Nephron (organoid): ENCODE measurements at regions not wholly inside any gene's neighbourhood (a gene's known extent, or its start where the extent isn't known, plus 50 kb on each side); places are given as distances from the start of the nearest gene placed in this dataset.
A peak's percentile ranks its signal among the peaks of the same experiment; 100 is the strongest.

Experiments
- H3K27ac Mint-ChIP-seq, 3 experiments: 2 replicates each; pipeline ENCODE4 v1.8.0; 2020; ENCODE audit warnings: mixed read lengths in 3 of 3, mild to moderate bottlenecking in 2 of 3, moderate library complexity in 1 of 3
- H3K27me3 Mint-ChIP-seq: 2 replicates; pipeline ENCODE4 v1.8.0; 2021; ENCODE audit warnings: low read depth, mild to moderate bottlenecking, moderate library complexity, mixed read lengths
- H3K36me3 Mint-ChIP-seq: 2 replicates; pipeline ENCODE4 v1.8.0; 2020; ENCODE audit warnings: low read depth, mixed read lengths
- H3K4me1 Mint-ChIP-seq: 2 replicates; pipeline ENCODE4 v1.8.0; 2020; ENCODE audit warnings: mixed read lengths
- H3K4me3 Mint-ChIP-seq, 3 experiments: 2 replicates each; pipeline ENCODE4 v1.8.0; 2020; ENCODE audit warnings: mild to moderate bottlenecking in 3 of 3, mixed read lengths in 3 of 3, moderate library complexity in 2 of 3
- H3K9me3 Mint-ChIP-seq: 2 replicates; pipeline ENCODE4 v1.8.0; 2020; ENCODE audit warnings: mixed read lengths
- TF ChIP-seq, protein P1 (sequence below), 3 experiments: fragments of 200-600 bp; sonication (generic); IDR thresholded peaks; one replicate each; pipeline ENCODE4 v1.5.0; 2021; ENCODE audit warnings: antibody characterized with exemption in 3 of 3; ENCODE audit not compliant: unreplicated experiment in 3 of 3

DNA sequence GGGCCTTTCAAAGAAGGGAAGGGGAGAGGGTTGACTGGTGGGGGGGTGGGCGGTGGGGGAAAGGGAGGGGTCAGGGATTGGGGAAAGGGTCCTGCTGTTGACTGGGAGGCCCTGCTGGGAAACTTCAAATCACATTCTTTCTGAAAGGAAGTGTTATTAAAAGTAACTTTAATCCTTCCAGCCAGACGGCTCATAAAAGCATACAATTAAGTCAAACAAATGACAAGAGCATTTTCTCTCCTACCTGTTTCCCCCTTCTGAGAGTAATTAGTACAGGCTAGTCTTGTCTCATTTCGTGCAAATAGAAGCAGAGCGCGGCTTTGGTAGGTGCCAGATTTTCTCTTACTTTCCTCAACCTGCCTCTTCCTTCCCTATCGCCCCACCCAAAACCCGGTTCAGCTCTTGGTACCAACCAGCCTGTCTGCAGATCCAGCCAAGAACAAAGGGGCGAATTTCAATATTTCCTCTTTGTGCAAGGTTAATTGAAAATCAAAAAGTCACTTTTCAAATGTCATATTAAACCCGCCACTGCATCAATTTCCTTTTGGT is 2112.6 kb upstream of the PIK3C3 start:
- TF ChIP-seq, protein P1, sequence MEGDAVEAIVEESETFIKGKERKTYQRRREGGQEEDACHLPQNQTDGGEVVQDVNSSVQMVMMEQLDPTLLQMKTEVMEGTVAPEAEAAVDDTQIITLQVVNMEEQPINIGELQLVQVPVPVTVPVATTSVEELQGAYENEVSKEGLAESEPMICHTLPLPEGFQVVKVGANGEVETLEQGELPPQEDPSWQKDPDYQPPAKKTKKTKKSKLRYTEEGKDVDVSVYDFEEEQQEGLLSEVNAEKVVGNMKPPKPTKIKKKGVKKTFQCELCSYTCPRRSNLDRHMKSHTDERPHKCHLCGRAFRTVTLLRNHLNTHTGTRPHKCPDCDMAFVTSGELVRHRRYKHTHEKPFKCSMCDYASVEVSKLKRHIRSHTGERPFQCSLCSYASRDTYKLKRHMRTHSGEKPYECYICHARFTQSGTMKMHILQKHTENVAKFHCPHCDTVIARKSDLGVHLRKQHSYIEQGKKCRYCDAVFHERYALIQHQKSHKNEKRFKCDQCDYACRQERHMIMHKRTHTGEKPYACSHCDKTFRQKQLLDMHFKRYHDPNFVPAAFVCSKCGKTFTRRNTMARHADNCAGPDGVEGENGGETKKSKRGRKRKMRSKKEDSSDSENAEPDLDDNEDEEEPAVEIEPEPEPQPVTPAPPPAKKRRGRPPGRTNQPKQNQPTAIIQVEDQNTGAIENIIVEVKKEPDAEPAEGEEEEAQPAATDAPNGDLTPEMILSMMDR (IDR thresholded peaks at IDR 0.05; ENCODE audit: unreplicated experiment in 3 of 3) = no peak
- Mint-ChIP-seq H3K4me3 (peak overlapping the region; percentile 88 to 92 (median 89)), H3K36me3 (no peaks in the 10 kb centered on the region), H3K27ac (peak overlapping the region; percentile 76 to 96 (median 83)), H3K4me1 (peaks cover 68% of the 10 kb centered on the region), H3K9me3 (no peaks in the 10 kb centered on the region), H3K27me3 (no peaks in the 10 kb centered on the region)

DNA sequence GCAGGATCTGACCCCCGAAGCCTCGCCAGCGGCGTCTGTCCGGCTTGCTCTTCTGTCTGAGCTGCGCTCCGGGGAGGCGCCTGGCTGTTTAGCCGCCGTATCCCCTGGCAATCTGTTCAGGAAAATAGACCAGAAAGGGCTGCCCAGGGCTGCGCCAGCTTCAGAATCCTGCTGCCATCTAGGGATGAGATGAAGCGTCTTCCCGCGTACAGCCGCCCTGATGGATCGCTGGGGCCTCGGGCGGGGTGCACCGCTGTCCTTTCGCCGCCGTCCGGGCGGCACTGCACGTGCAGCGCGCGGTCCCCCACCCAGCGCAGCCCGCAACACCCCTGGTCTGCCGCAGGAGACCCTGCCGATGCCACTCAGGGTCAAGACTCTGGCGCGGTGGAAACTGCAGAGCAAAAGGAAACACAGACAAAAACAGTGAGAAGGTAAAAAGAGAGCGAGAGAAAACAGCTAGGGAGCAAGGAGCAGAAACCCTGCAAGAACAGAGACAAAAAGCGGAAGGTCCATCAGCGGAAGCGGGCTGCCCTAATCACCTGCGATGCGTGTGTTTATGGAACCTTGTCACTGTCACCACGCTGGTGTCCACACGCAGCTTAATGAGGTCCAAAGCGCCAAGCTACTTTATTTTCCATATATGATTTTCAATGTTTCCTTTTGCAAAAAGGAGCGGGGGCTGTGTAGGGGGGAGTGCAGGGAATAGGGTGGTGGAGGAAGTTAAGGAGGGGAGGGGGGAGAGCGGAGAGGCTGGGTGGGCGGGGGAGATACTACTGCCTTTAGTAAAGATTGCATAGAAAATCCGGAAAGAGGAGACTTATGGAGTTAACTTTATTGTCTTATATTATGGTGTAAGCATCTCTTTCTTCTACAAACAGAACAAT is 2113.3 kb upstream of the PIK3C3 start:
- H3K4me3 Mint-ChIP-seq = peak overlapping the region; percentile 88 to 92 (median 89)
- no peaks in the 10 kb centered on the region for H3K27me3 Mint-ChIP-seq
- no peaks in the 10 kb centered on the region for H3K9me3 Mint-ChIP-seq
- no peaks in the 10 kb centered on the region for H3K36me3 Mint-ChIP-seq
- H3K4me1 Mint-ChIP-seq = peaks cover 68% of the 10 kb centered on the region
- TF ChIP-seq, protein P1 (IDR thresholded peaks at IDR 0.05; ENCODE audit: unreplicated experiment in 3 of 3) = peak; percentile 57 to 61 (median 60)
- peak overlapping the region; percentile 76 to 96 (median 83) for H3K27ac Mint-ChIP-seq

DNA sequence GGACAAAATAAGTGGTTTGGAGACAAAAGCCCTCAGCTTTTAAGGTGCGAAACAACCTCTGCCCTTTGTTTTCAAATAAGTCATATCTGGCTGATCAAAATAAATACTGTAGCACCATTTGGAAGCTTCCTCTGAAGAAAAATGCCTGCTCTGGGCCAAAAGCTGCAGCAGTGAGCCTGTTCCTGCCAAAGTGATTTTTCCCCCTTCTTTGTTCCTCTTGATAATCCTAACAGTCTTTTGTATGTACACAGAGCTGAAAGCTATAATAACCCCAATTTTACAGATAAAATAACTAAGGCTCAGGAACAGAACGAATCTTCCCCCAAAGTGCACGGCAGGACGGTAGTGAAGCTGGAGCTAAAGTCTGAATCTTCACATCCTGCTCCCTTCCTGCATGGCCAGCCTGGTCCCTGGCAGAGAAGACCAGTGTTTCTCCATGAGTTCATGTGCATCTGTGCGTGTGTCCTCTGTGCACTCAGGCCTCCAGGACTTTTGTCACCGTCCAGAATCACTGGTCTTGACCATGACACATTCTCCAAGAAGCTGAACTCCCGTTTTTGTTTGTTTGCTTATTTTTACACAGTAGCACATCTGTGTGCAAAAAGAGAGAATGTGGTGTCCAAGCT is 2114.1 kb upstream of the PIK3C3 start:
- Mint-ChIP-seq H3K36me3 (no peaks in the 10 kb centered on the region), H3K27ac (peak overlapping the region; percentile 76 to 96 (median 83)), H3K27me3 (no peaks in the 10 kb centered on the region), H3K4me3 (peak overlapping the region; percentile 88 to 92 (median 89)), H3K9me3 (no peaks in the 10 kb centered on the region), H3K4me1 (peaks cover 60% of the 10 kb centered on the region)
- TF ChIP-seq, protein P1 (IDR thresholded peaks at IDR 0.05; ENCODE audit: unreplicated experiment in 3 of 3) = no peak

GRCh38 chr18:39840406-39840805 is 2114.6 kb upstream of the PIK3C3 start:
- no peaks in the 10 kb centered on the region for H3K9me3 Mint-ChIP-seq
- no peaks in the 10 kb centered on the region for H3K27me3 Mint-ChIP-seq
- TF ChIP-seq, protein P1 (IDR thresholded peaks at IDR 0.05; ENCODE audit: unreplicated experiment in 3 of 3) = no peak
- no peaks in the 10 kb centered on the region for H3K36me3 Mint-ChIP-seq
- H3K4me1 Mint-ChIP-seq = peaks cover 56% of the 10 kb centered on the region
- peak overlapping the region in 2 of 3 experiments; percentile 83 to 96 for H3K27ac Mint-ChIP-seq
- H3K4me3 Mint-ChIP-seq = peak overlapping the region in 1 of 3 experiments; percentile 92

DNA sequence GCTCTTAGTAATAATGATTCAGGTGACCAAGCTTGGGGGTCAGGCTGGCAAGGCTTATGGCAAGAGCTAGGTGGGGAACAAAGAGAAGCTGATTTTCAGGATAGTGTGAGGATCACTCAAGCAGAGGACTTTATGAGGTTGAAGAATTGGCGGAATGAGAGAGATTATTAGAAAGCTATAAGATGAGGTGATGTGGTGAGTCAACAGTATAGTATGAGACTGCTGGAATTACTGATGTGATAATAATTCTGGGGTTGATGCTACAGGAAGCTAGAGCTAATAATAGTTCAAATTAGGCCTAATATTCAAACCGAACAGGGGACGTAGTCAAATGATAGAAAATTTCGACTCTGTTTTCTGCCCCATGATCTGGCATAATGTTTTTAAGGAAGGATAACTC is 2115.3 kb upstream of the PIK3C3 start:
- H3K27ac Mint-ChIP-seq = peak overlapping the region in 2 of 3 experiments; percentile 38 to 96
- TF ChIP-seq, protein P1 (IDR thresholded peaks at IDR 0.05; ENCODE audit: unreplicated experiment in 3 of 3) = no peak
- no peaks in the 10 kb centered on the region for H3K27me3 Mint-ChIP-seq
- H3K4me3 Mint-ChIP-seq = peak overlapping the region; percentile 14 to 54 (median 26)
- H3K9me3 Mint-ChIP-seq = no peaks in the 10 kb centered on the region
- H3K4me1 Mint-ChIP-seq = peaks cover 49% of the 10 kb centered on the region
- H3K36me3 Mint-ChIP-seq = no peaks in the 10 kb centered on the region
